OCI-LY7 (cell line): ENCODE measurements at regions not wholly inside any gene's neighbourhood (a gene's known extent, or its start where the extent isn't known, plus 50 kb on each side); places are given as distances from the start of the nearest gene placed in this dataset.

Source experiments
- BruUV-seq: library from RNA; stranded (reverse); fragments of 400-500 nt; replicated peaks from 2 replicates; lab custom pipeline; 2021; lab: Mats Ljungman, UMichigan
- CTCF ChIA-PET: fragments of 300-600 bp; sonication (Branson Sonifier 250); formaldehyde crosslinking; loops from one replicate; lab custom pipeline; 2022; ENCODE audit warnings: antibody characterized with exemption; ENCODE audit not compliant: unreplicated experiment; lab: Charles Lee
- POLR2A ChIA-PET: fragments of 300-600 bp; sonication (Branson Sonifier 250); formaldehyde crosslinking; loops from one replicate; lab custom pipeline; 2022; ENCODE audit warnings: antibody characterized with exemption; lab: Charles Lee
- DNase-seq: peaks from one replicate; pipeline ENCODE4 v3.0.0-alpha.2; 2015; ENCODE audit warnings: low spot score
- H2AFZ ChIP-seq: fragments of 200-600 bp; sonication (generic), shearing (Covaris generic); 2 replicates; pipeline ENCODE4 v1.6.1; 2014; ENCODE audit warnings: mild to moderate bottlenecking, antibody characterized with exemption, low read length, moderate library complexity
- H3K27ac ChIP-seq: fragments of 200-600 bp; sonication (generic); 2 replicates; pipeline ENCODE4 v1.5.1; 2014; ENCODE audit warnings: mixed run types, low read depth, mild to moderate bottlenecking, moderate library complexity, low read length, inconsistent platforms; ENCODE audit not compliant: poor library complexity, severe bottlenecking
- H3K36me3 ChIP-seq: fragments of 200-600 bp; sonication (generic); 2 replicates; pipeline ENCODE4 v1.6.1; 2014; ENCODE audit warnings: mild to moderate bottlenecking, antibody characterized with exemption, low read length, moderate library complexity, mixed read lengths; ENCODE audit not compliant: insufficient read depth
- H3K4me1 ChIP-seq: fragments of 200-600 bp; sonication (generic); 2 replicates; pipeline ENCODE4 v1.5.1; 2014; ENCODE audit warnings: mild to moderate bottlenecking, low read length; ENCODE audit not compliant: insufficient read depth, poor library complexity, severe bottlenecking
- H3K4me2 ChIP-seq: fragments of 200-600 bp; sonication (generic); 2 replicates; pipeline ENCODE4 v1.6.1; 2014; ENCODE audit warnings: mild to moderate bottlenecking, low read length
- H3K4me3 ChIP-seq: fragments of 200-600 bp; sonication (generic); 2 replicates; pipeline ENCODE4 v1.5.1; 2014; ENCODE audit warnings: mild to moderate bottlenecking, low read depth, low read length; ENCODE audit not compliant: poor library complexity, severe bottlenecking
- H3K79me2 ChIP-seq: fragments of 200-600 bp; sonication (generic); 2 replicates; pipeline ENCODE4 v1.6.1; 2016; ENCODE audit warnings: low read depth, mild to moderate bottlenecking, low read length, moderate library complexity, mixed read lengths; ENCODE audit not compliant: insufficient read depth
- H3K9me2 ChIP-seq: fragments of 200-600 bp; sonication (generic); 2 replicates; pipeline ENCODE4 v1.6.1; 2016; ENCODE audit warnings: mild to moderate bottlenecking, low read length, mixed read lengths; ENCODE audit not compliant: insufficient read depth
- H3K9me3 ChIP-seq: fragments of 200-600 bp; sonication (generic); 2 replicates; pipeline ENCODE4 v1.6.1; 2014; ENCODE audit warnings: mild to moderate bottlenecking, mixed run types, low read length, mixed read lengths
- H4K20me1 ChIP-seq: fragments of 200-600 bp; sonication (generic); 2 replicates; pipeline ENCODE4 v1.6.1; 2014; ENCODE audit warnings: mild to moderate bottlenecking, antibody characterized with exemption, low read length, moderate library complexity, mixed read lengths; ENCODE audit not compliant: insufficient read depth
- CTCF ChIP-seq: fragments of 200-600 bp; sonication (generic); conservative IDR thresholded peaks from 2 replicates; pipeline ENCODE4 v1.5.1; 2014; ENCODE audit warnings: mild to moderate bottlenecking, antibody characterized with exemption, low read length, moderate library complexity, mixed read lengths
- EZH2phosphoT487 ChIP-seq: fragments of 200-600 bp; sonication (generic); IDR thresholded peaks from 2 replicates; pipeline ENCODE4 v1.6.1; 2018; ENCODE audit warnings: low read depth, borderline replicate concordance, mild to moderate bottlenecking, mixed run types, antibody characterized with exemption, low read length, moderate library complexity, mixed read lengths
- intact Hi-C: fragments of 100-400 bp; cut with micrococcal nuclease; formaldehyde crosslinking; loops from one replicate; pipeline ENCODE4 v1.10.0; 2022; ENCODE audit not compliant: unreplicated experiment

- no peaks in the 10 kb centered on the region for H4K20me1 ChIP-seq
- H3K27ac ChIP-seq, result no peak overlapping the region
- no peaks in the 10 kb centered on the region for H3K9me3 ChIP-seq
- TF ChIP-seq EZH2phosphoT487 (no peak), CTCF (no peak)
- no peak overlapping the region for H2AFZ ChIP-seq
- H3K4me3 ChIP-seq, result no peak overlapping the region
- H3K36me3 ChIP-seq, result no peaks in the 10 kb centered on the region
- no peaks in the 10 kb centered on the region for H3K79me2 ChIP-seq
- CTCF ChIA-PET, result no interaction called here
- POLR2A ChIA-PET, result interaction anchor here (0.7 kb wide), 1 partner anchor 631 kb away, joined by 3 read pairs; no protein-coding TSS in a partner anchor
- H3K9me2 ChIP-seq, result no peaks in the 10 kb centered on the region
- intact Hi-C loops, result no loop called here
- no peak for DNase-seq
- no TSS peak for BruUV-seq
- no peaks in the 10 kb centered on the region for H3K4me1 ChIP-seq
- no peak overlapping the region for H3K4me2 ChIP-seq
Measured at GRCh38 chr1:245086389-245086969, 68.3 kb upstream of the KIF26B start.

GRCh38 chr1:245085508-245086095 is 69.2 kb upstream of the KIF26B start:
- Histone ChIP-seq H3K36me3 (no peaks in the 10 kb centered on the region), H3K4me2 (no peak overlapping the region), H3K27ac (no peak overlapping the region), H3K79me2 (no peaks in the 10 kb centered on the region), H3K9me2 (no peaks in the 10 kb centered on the region), H3K4me3 (no peak overlapping the region), H4K20me1 (no peaks in the 10 kb centered on the region), H3K4me1 (no peaks in the 10 kb centered on the region), H2AFZ (no peak overlapping the region), H3K9me3 (no peaks in the 10 kb centered on the region)
- BruUV-seq, result TSS peak; percentile 36
- intact Hi-C loops, result no loop called here
- ChIA-PET POLR2A (interaction anchor here (0.5 to 1.2 kb wide), 2 partner anchors 28 to 913 kb away, joined by 3 read pairs; no protein-coding TSS in a partner anchor), CTCF (no interaction called here)
- TF ChIP-seq EZH2phosphoT487 (no peak), CTCF (no peak)
- DNase-seq, result no peak

GRCh38 chr1:245084551-245084950 is 70.2 kb upstream of the KIF26B start:
- H3K9me3 ChIP-seq, result no peaks in the 10 kb centered on the region
- H3K4me1 ChIP-seq, result no peaks in the 10 kb centered on the region
- no peak overlapping the region for H3K4me2 ChIP-seq
- H3K36me3 ChIP-seq, result no peaks in the 10 kb centered on the region
- CTCF ChIA-PET, result no interaction called here
- TF ChIP-seq CTCF, result no peak
- TF ChIP-seq EZH2phosphoT487, result no peak
- H3K9me2 ChIP-seq, result no peaks in the 10 kb centered on the region
- POLR2A ChIA-PET, result interaction anchor here (0.6 to 1.2 kb wide), 5 partner anchors 30 to 1283 kb away, joined by 3 to 6 read pairs (median 5); no protein-coding TSS in a partner anchor
- intact Hi-C loops, result no loop called here
- no peaks in the 10 kb centered on the region for H4K20me1 ChIP-seq
- no TSS peak for BruUV-seq
- no peak overlapping the region for H2AFZ ChIP-seq
- no peaks in the 10 kb centered on the region for H3K79me2 ChIP-seq
- H3K4me3 ChIP-seq, result no peak overlapping the region
- no peak overlapping the region for H3K27ac ChIP-seq
- no peak for DNase-seq
